WTC11 (cell line): ENCODE measurements at regions not wholly inside any gene's neighbourhood (a gene's known extent, or its start where the extent isn't known, plus 50 kb on each side); places are given as distances from the start of the nearest gene placed in this dataset.

Experiments used
- ATAC-seq: fragments of 200-7000 bp; cut with Tn5 transposase; 2 replicates; pipeline ENCODE4 v1.10.0; 2021; ENCODE audit warnings: mild to moderate bottlenecking, moderate library complexity
- CTCF ChIA-PET: fragments of 300-600 bp; sonication (Branson Sonifier 250); formaldehyde crosslinking; loops from one replicate; lab custom pipeline; 2021; ENCODE audit warnings: antibody characterized with exemption; lab: Charles Lee
- POLR2A ChIA-PET: fragments of 350-600 bp; sonication (Branson Sonifier 250); formaldehyde crosslinking; loops from one replicate; lab custom pipeline; 2021; ENCODE audit warnings: antibody characterized with exemption; lab: Charles Lee
- DNase-seq: peaks from one replicate; pipeline ENCODE4 v3.0.0; 2021; ENCODE audit warnings: low spot score
- H3K27ac Mint-ChIP-seq: 2 replicates; pipeline ENCODE4 v1.8.0; 2021; ENCODE audit warnings: mixed read lengths
- H3K27me3 Mint-ChIP-seq: 2 replicates; pipeline ENCODE4 v1.8.0; 2021; ENCODE audit warnings: low read depth, mild to moderate bottlenecking, moderate library complexity, mixed read lengths
- H3K36me3 Mint-ChIP-seq: 2 replicates; pipeline ENCODE4 v1.8.0; 2021; ENCODE audit warnings: mixed read lengths
- H3K4me1 Mint-ChIP-seq: 2 replicates; pipeline ENCODE4 v1.8.0; 2022; ENCODE audit warnings: mixed read lengths
- H3K4me3 Mint-ChIP-seq: 2 replicates; pipeline ENCODE4 v1.8.0; 2021; ENCODE audit warnings: mild to moderate bottlenecking, moderate library complexity, mixed read lengths
- H3K9me3 Mint-ChIP-seq: 2 replicates; pipeline ENCODE4 v1.8.0; 2021; ENCODE audit warnings: mixed read lengths
- AFF4 ChIP-seq: sonication (generic); formaldehyde crosslinking; IDR thresholded peaks from 2 replicates; pipeline ENCODE4 v1.8.1; 2023; ENCODE audit warnings: mild to moderate bottlenecking, missing genetic modification reagents, borderline replicate concordance
- CBFB ChIP-seq: sonication (generic); formaldehyde crosslinking; IDR thresholded peaks from 2 replicates; pipeline ENCODE4 v1.8.1; 2022; ENCODE audit warnings: mild to moderate bottlenecking, low read depth, missing genetic modification reagents
- CREM ChIP-seq: sonication (generic); formaldehyde crosslinking; IDR thresholded peaks from 2 replicates; pipeline ENCODE4 v1.8.1; 2022; ENCODE audit warnings: mild to moderate bottlenecking, missing genetic modification reagents, moderate library complexity
- E2F4 ChIP-seq: sonication (generic); formaldehyde crosslinking; IDR thresholded peaks from 2 replicates; pipeline ENCODE4 v1.8.1; 2022; ENCODE audit warnings: low read depth, mild to moderate bottlenecking, moderate library complexity, missing genetic modification reagents, borderline replicate concordance
- E2F5 ChIP-seq: sonication (generic); formaldehyde crosslinking; IDR thresholded peaks from 2 replicates; pipeline ENCODE4 v1.8.1; 2022; ENCODE audit warnings: mild to moderate bottlenecking, moderate library complexity, missing genetic modification reagents
- ESRRA ChIP-seq: sonication (generic); formaldehyde crosslinking; IDR thresholded peaks from 2 replicates; pipeline ENCODE4 v1.8.1; 2022; ENCODE audit warnings: mild to moderate bottlenecking, missing genetic modification reagents, borderline replicate concordance
- ETV6 ChIP-seq: sonication (generic); formaldehyde crosslinking; IDR thresholded peaks from 2 replicates; pipeline ENCODE4 v1.8.1; 2022; ENCODE audit warnings: mild to moderate bottlenecking, missing genetic modification reagents
- GABPB1 ChIP-seq: sonication (generic); formaldehyde crosslinking; IDR thresholded peaks from 2 replicates; pipeline ENCODE4 v1.8.1; 2023; ENCODE audit warnings: mild to moderate bottlenecking, missing genetic modification reagents
- NFATC4 ChIP-seq: fragments of 250-450 bp; sonication (Bioruptor Pico); IDR thresholded peaks from 2 replicates; pipeline ENCODE4 v1.9.0; 2021; ENCODE audit warnings: mild to moderate bottlenecking
- PRRX2 ChIP-seq: fragments of 250-450 bp; sonication (Bioruptor Pico); IDR thresholded peaks from 2 replicates; pipeline ENCODE4 v1.8.0; 2021; ENCODE audit warnings: mild to moderate bottlenecking
- SMAD3 ChIP-seq: sonication (generic); formaldehyde crosslinking; IDR thresholded peaks from 2 replicates; pipeline ENCODE4 v1.8.0; 2022; ENCODE audit warnings: missing genetic modification reagents, mild to moderate bottlenecking, borderline replicate concordance
- SMAD4 ChIP-seq: sonication (generic); formaldehyde crosslinking; IDR thresholded peaks from 2 replicates; pipeline ENCODE4 v1.8.0; 2022; ENCODE audit warnings: mild to moderate bottlenecking, missing genetic modification reagents
- STAT6 ChIP-seq: sonication (generic); formaldehyde crosslinking; conservative IDR thresholded peaks from 2 replicates; pipeline ENCODE4 v1.8.1; 2023; ENCODE audit warnings: mild to moderate bottlenecking, low read depth, missing genetic modification reagents, moderate library complexity
- ZBTB43 ChIP-seq: sonication (generic); formaldehyde crosslinking; IDR thresholded peaks from 2 replicates; pipeline ENCODE4 v1.8.1; 2023; ENCODE audit warnings: mild to moderate bottlenecking, missing genetic modification reagents
- ZNF232 ChIP-seq: sonication (generic); formaldehyde crosslinking; IDR thresholded peaks from 2 replicates; pipeline ENCODE4 v1.8.0; 2022; ENCODE audit warnings: mild to moderate bottlenecking, missing genetic modification reagents
- TF ChIP-seq, protein P1 (sequence below): sonication (generic); formaldehyde crosslinking; IDR thresholded peaks from 2 replicates; pipeline ENCODE4 v1.8.1; 2023; ENCODE audit warnings: mild to moderate bottlenecking, missing genetic modification reagents
- TF ChIP-seq, protein P2 (sequence below): sonication (generic); formaldehyde crosslinking; IDR thresholded peaks from 2 replicates; pipeline ENCODE4 v1.8.0; 2022; ENCODE audit warnings: missing genetic modification reagents

GRCh38 chr10:29802171-29802570, 167.4 kb upstream of the SVIL start (continued):
- TF ChIP-seq ZBTB43 = no peak
- no peak for TF ChIP-seq ESRRA
- TF ChIP-seq SMAD3 (CRISPR knock-in tag) = no peak
- no peak for TF ChIP-seq GABPB1
- TF ChIP-seq PRRX2 = no peak
- TF ChIP-seq STAT6 (CRISPR knock-in tag) = no peak
- TF ChIP-seq NFATC4 (CRISPR knock-in tag) = no peak
- no peak for TF ChIP-seq ZNF232
- TF ChIP-seq AFF4 (CRISPR knock-in tag) = no peak
- no peak for TF ChIP-seq E2F5 (CRISPR knock-in tag)

DNA sequence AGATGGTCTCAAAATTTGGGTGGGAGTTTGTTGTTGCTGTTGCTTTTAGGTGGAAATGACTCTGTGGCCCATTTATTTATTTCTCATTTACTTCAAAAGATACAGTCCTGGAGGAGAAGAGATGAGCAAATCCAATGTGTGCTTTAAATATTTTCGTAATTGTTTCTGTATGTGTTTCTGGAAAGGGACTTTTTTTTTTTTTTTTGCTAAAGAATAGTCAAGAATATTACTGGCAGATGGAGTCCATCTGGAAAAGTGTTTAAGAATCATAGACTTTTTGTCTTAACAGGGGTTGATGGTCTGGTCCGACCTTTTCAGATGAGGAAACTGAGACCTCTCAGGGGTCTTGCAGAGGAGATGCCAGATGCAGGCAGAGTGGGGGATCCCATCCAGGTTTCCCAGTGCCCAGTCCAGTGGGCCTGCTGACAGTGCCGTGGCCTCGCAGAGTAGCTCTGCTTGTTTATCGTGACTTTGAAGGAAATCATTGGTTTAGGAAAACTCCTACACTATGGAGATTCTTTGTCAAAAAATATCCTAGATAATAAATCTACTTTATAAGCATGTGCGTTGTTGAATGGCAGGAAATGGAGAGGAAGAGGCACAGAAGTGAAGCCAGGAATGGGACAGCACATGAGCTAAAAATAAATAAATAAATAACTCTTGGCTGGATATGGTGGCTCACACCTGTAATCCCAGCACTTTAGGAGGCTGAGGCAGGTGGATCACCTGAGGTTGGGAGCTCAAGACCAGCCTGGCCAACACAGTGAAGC, 164.3 kb upstream of the SVIL start:
- ATAC-seq = no peak
- ChIA-PET CTCF (interaction anchor here (0.6 kb wide), 1 partner anchor 99 kb away, joined by 5 read pairs; no protein-coding TSS in a partner anchor), POLR2A (no interaction called here)
- no peak for TF ChIP-seq E2F4 (CRISPR knock-in tag)
- no peak for TF ChIP-seq CBFB
- no peak for TF ChIP-seq ETV6
- TF ChIP-seq, protein P1, sequence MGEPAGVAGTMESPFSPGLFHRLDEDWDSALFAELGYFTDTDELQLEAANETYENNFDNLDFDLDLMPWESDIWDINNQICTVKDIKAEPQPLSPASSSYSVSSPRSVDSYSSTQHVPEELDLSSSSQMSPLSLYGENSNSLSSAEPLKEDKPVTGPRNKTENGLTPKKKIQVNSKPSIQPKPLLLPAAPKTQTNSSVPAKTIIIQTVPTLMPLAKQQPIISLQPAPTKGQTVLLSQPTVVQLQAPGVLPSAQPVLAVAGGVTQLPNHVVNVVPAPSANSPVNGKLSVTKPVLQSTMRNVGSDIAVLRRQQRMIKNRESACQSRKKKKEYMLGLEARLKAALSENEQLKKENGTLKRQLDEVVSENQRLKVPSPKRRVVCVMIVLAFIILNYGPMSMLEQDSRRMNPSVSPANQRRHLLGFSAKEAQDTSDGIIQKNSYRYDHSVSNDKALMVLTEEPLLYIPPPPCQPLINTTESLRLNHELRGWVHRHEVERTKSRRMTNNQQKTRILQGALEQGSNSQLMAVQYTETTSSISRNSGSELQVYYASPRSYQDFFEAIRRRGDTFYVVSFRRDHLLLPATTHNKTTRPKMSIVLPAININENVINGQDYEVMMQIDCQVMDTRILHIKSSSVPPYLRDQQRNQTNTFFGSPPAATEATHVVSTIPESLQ (CRISPR knock-in tag) = no peak
- no peak for TF ChIP-seq CREM
- no peak for TF ChIP-seq STAT6 (CRISPR knock-in tag)
- TF ChIP-seq, protein P2, sequence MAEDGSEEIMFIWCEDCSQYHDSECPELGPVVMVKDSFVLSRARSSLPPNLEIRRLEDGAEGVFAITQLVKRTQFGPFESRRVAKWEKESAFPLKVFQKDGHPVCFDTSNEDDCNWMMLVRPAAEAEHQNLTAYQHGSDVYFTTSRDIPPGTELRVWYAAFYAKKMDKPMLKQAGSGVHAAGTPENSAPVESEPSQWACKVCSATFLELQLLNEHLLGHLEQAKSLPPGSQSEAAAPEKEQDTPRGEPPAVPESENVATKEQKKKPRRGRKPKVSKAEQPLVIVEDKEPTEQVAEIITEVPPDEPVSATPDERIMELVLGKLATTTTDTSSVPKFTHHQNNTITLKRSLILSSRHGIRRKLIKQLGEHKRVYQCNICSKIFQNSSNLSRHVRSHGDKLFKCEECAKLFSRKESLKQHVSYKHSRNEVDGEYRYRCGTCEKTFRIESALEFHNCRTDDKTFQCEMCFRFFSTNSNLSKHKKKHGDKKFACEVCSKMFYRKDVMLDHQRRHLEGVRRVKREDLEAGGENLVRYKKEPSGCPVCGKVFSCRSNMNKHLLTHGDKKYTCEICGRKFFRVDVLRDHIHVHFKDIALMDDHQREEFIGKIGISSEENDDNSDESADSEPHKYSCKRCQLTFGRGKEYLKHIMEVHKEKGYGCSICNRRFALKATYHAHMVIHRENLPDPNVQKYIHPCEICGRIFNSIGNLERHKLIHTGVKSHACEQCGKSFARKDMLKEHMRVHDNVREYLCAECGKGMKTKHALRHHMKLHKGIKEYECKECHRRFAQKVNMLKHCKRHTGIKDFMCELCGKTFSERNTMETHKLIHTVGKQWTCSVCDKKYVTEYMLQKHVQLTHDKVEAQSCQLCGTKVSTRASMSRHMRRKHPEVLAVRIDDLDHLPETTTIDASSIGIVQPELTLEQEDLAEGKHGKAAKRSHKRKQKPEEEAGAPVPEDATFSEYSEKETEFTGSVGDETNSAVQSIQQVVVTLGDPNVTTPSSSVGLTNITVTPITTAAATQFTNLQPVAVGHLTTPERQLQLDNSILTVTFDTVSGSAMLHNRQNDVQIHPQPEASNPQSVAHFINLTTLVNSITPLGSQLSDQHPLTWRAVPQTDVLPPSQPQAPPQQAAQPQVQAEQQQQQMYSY (CRISPR knock-in tag) = no peak
- TF ChIP-seq SMAD4 (CRISPR knock-in tag) = no peak
- Mint-ChIP-seq H3K27me3 (no peaks in the 10 kb centered on the region), H3K4me1 (no peaks in the 10 kb centered on the region), H3K4me3 (no peak overlapping the region), H3K27ac (no peak overlapping the region), H3K9me3 (0 out of 2 replicates have a peak, but pooled peaks cover 3% of the 10 kb centered on the region), H3K36me3 (no peaks in the 10 kb centered on the region)
- no peak for DNase-seq
